GDM1 (cell line): ENCODE measurements at regions not wholly inside any gene's neighbourhood (a gene's known extent, or its start where the extent isn't known, plus 50 kb on each side); places are given as distances from the start of the nearest gene placed in this dataset.

Experiments
- DNase-seq: peaks from one replicate; lab custom pipeline; 2025; lab: John Stamatoyannopoulos, UW

GRCh38 chr3:135473449-135473848, 492.1 kb upstream of the PPP2R3A start:
- DNase-seq = no peak

GRCh38 chr3:135487261-135487660, 478.3 kb upstream of the PPP2R3A start:
- no peak for DNase-seq

DNA sequence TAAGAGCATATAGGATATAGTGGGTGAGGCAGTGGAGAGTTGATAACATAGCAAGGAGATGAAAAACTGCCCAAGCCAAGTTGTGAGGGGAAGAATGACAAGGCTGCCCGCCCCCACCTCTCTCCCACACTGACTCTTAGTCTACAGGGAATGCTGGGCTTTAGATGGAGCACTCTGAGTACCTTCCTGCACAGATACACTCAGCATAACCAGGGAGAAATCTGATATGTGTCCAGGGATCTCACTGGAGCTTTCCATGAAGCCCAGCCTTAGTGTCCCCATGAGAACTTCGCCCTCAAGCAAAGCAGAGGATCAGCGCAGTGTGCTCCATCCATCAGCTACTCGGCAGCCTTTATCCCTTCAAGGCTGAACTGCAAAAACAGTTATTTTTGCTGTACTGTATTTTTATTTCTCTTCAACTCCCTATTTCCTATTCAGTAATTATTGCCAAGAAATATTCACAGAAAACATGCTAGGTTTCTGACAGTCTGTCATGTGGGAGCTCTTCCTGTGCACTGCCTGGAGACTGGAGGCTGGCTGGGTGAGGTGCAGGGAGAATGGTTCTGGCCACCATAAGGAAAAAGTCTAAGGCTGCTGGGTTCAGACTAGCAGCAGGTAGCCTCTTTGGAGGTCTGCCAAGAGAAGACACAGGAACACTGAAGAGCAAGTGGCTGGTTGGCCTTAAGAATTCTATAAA, 475.2 kb upstream of the PPP2R3A start:
- DNase-seq = no peak

DNA sequence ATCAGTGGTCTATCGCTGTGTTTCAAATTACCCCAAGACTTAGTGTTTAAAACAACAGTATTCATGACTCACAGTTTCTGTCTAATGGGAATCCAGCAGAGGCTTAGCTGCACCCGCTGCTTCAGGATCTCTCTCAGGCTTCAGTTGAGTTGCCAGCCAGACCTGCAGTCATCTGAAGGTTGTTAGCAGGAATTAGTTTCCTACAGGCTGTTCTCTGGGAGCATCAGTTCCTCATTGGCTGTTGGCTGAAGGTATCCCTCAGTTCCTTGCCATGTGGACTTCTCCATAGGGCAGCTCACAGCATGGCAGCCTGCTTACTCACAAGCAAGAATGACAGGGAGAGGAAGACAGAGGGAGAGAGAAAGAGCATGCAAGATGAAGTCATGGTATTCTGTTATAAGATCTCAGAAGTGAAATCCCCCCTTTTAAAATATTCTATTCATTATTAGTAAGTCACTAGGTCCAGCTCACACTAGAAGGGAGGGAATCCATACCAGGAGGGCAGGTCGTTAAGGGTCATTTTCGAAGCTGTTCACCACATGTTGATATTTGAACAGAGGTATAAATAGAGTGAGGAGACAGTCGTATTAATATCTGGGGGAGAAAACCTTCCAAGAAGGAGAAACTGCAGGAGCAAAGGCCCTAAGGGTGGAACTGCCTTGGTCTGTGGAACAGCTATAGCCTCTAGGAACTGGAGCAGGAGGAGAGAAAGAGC, 473.9 kb upstream of the PPP2R3A start:
- no peak for DNase-seq

- no peak for DNase-seq
These were observed 469.6 kb upstream of the PPP2R3A start for GRCh38 chr3:135495891-135496290.

DNA sequence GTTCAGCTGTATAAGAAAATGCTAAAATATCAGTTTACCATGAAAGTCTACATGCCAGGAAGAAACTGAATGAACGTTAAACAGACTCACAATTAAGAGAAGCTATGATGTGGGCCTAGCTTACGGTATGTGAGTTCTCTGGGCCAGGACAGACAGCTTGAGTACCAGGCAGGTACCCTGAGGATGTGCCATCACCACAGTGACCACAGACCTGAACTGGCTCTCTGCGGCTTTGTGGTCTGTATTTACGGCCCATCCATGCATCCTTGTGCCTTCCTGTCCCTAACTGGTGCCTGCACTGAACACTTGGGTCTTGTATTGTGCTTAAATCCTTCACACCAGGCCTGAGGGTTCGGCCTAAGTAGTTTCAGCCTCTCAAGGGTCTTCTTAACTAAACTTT, 467.5 kb upstream of the PPP2R3A start:
- no peak for DNase-seq

- DNase-seq = no peak
These were observed 466.1 kb upstream of the PPP2R3A start for GRCh38 chr3:135499426-135499825.

- no peak for DNase-seq
These were observed 465.5 kb upstream of the PPP2R3A start for GRCh38 chr3:135500034-135500433.

DNA sequence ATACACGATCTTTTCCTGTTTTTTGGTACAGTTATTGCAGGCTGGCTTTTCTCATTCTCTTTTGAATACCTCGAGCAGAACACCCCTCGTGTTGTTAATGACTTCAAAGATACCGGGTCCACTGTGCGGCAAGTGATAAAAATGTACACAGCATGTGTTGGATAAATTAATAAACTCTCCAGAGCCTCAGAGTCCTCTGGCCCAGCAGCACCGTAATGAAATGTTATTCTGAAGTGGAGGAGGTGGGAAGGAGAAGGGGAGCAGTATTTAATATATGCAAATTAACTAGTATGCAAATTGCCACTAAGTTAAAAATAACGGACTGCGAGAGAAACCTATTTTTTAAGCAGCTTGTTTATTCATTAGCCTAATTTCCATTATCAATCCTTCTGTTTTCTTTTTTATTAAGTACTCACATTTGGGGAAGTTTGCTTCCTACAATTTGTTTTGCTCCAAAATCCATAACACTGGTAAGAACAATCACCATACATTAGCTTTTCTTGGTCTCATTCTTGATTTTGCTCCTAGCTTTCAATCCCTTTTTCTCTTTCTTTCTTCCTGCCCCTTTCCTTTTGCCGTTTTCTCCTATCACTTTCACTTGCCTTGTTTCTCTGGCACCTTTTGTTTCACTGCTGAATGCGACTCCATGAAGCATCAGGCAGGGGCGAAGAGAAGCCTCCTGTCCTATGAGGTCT, 462.3 kb upstream of the PPP2R3A start:
- no peak for DNase-seq

DNA sequence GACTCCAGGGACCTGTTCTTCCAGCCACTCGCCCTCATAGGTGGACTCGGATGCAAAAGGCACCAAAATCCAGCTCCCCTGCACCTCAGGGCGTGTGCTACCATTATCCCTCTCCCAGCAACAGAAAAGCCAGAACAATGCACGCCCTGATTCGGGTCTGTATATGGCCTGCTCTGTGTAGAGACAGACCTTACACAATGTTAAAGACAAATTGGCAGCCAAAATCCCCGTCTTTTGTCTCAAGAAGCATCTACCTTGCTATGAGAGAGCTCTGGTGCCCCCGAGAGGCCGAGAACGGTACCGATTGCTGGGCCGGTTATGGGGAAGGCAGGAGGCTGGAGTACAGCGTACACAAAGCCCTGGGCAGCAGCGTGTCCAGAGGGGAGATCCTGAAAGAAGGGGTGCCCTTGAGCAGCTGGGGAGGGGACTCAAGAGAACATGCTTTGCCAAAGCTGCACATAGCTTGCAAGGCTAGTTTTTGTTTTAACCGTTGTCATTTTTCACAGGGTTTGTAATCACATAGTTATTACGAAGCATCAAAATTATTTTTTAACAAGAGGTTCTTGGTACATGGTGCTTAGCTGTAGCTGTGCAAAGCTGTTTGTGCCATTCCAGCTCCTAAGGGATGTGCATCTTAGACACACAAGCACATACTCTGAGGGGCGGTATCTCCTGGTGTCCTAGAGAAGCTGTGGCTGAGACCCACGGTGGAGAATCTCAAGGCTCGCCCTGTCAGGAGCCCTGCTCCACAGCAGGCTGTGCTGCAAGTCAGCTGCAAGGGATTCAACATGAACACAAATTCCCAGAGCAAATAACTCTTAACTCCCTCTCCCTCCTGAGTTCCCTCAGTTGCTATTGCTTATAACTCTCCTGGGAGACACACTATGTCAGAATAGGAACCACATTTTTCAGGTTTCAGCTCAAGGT, 461.5 kb upstream of the PPP2R3A start:
- peak; percentile 69 for DNase-seq

DNA sequence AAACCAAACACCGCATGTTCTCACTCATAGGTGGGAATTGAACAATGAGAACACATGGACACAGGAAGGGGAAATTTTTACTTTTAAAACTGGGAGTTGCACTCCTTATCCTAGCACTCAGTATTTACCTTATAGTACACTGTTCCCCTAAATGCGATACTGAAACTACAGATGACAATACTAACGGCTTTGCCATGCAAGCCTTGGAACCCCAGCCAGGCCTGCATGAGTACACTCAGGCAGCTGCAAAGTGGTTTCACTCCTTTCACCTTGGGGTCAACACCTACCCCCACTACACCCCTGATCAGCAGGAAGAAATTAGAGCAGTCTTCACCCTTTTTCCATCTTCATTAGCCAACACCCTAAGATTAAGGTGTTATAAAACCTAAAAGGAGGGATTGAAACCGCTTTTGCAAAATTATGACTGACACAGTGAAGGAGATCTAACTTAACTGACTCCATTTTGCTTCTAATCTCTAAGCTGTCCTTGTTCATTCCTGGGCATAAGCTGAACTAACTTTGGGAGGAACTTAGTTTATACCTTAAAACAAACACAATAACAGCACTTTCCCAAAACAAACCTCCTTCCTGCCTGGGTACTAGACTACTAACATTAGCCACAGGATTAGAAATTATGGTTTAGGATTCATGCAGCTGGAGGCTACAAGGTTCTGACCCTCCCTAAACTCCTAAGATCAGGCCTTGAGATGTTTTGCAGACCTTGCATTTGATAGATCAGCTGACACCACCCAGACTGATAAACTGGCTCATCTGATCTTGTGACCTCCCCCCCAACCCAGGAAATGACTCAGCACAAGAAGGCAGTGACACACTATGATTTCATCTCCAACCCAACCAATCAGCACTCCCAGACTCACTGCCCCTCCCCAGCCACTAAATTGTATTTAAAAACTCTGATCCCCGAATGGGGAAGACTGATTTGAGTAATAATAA, 452.1 kb upstream of the PPP2R3A start:
- no peak for DNase-seq

- no peak for DNase-seq
These were observed 451.5 kb upstream of the PPP2R3A start for GRCh38 chr3:135514060-135514448.

GRCh38 chr3:135516143-135516542, 449.4 kb upstream of the PPP2R3A start:
- DNase-seq = no peak

DNA sequence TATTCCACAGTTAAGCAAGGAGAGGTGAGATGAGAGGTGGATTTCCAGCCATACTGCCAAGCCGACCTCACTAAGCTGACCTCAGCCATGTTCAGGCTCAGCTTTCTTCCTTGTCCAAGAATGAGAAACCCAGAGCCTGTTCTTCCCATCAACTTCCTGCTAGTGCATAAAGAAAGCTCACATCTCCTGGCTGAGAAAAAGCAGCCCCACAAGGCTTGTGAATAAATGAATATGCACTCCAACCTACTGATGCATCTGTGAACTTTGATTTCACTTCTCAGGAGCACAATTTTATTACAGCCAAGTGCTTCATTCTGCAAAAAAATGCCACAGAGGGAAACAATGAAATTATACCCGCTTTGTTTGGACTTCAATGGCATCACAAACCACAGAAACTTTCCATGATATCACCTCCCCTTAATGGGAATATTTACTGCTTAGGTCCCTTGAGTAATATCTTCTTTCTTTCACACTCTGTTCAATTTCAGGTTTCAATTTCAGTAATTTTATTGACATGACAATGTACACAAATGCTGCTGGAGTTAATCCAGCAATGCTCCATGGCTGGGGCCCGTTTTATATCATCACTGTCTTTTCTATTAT, 437.0 kb upstream of the PPP2R3A start:
- no peak for DNase-seq

- DNase-seq = no peak
These were observed 433.5 kb upstream of the PPP2R3A start for GRCh38 chr3:135532021-135532420.

GRCh38 chr3:135538123-135538522, 427.4 kb upstream of the PPP2R3A start:
- no peak for DNase-seq

- DNase-seq = no peak
These were observed 426.2 kb upstream of the PPP2R3A start for GRCh38 chr3:135539351-135539750.

DNA sequence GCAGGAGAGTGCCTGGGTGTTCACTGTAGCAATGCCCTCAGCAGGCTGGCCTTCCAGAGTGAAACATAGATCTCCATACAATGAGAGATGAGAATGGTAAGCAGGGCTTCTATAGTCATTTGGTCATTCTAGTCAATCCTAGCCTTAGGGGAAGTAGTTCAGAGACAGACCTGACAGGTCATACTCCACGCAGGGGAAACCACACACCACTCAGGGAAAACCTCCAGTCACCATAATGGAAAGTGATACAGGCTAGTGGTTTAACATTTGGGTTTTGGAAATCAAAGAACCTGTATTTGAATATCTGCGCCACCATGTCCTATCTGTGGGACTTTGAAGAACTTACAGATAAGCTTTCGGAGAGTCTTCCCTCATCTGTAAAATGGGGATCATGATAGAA, 425.7 kb upstream of the PPP2R3A start:
- no peak for DNase-seq

DNA sequence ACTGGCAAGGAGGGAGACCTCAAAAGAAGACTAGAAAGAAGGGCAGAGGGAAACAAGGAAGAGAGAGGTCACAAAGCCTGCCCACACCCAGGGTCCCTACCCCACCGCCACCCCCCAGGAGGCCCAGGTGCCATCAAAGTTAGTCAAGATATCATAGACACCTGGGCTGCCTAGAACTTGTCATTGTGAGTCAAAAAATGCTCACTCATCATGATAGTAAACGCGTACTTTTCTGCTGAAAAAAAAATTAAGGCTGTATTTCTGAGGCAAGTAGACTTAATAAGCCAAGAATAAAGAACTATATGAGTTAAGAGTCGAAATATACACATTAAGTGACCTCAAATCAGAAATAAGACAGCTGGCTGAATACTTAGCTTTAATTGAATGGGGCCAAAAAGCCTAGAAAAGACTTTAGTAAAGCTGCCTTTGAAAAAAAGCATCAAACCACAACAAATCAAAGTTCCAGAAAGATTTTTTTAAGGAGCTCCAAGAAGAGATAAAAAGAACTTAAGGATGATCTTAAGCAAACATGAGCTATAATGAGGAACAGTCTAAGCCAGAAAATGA, 415.5 kb upstream of the PPP2R3A start:
- no peak for DNase-seq

- DNase-seq = no peak
These were observed 409.4 kb upstream of the PPP2R3A start for GRCh38 chr3:135556174-135556573.
